GM19035 (cell line): ENCODE measurements at regions not wholly inside any gene's neighbourhood (a gene's known extent, or its start where the extent isn't known, plus 50 kb on each side); places are given as distances from the start of the nearest gene placed in this dataset.
"Not testable (repeated sequence)": the region's sequence is repeated elsewhere in the genome, so short reads cannot be mapped to it uniquely, and the experiment has no call there.

Source experiments
- ATAC-seq: cut with Tn5 transposase; IDR thresholded peaks from one replicate; pipeline ENCODE4 v1.9.1; 2021; ENCODE audit not compliant: unreplicated experiment

GRCh38 chr1:187942986-187943385 is 1114.2 kb downstream of the PLA2G4A start:
- ATAC-seq, result no peak

- ATAC-seq, result no peak
Observed at GRCh38 chr1:187943606-187944403, 1115.1 kb downstream of the PLA2G4A start.

GRCh38 chr1:187946661-187947060 is 1117.9 kb downstream of the PLA2G4A start:
- ATAC-seq, result not testable (repeated sequence)

GRCh38 chr1:187947359-187947758 is 1118.6 kb downstream of the PLA2G4A start:
- no peak for ATAC-seq

GRCh38 chr1:187948170-187948794 is 1119.5 kb downstream of the PLA2G4A start:
- ATAC-seq, result no peak

- ATAC-seq, result no peak
Observed at GRCh38 chr1:187949567-187949966, 1120.8 kb downstream of the PLA2G4A start.

GRCh38 chr1:187951817-187952216 is 1123.1 kb downstream of the PLA2G4A start:
- no peak for ATAC-seq

GRCh38 chr1:187952446-187952845 is 1123.7 kb downstream of the PLA2G4A start:
- no peak for ATAC-seq

- no peak for ATAC-seq
Observed at GRCh38 chr1:187956975-187957374, 1128.2 kb downstream of the PLA2G4A start.

- no peak for ATAC-seq
Observed at GRCh38 chr1:187958207-187958606, 1129.5 kb downstream of the PLA2G4A start.

- ATAC-seq, result no peak
Observed at GRCh38 chr1:187959062-187959461, 1130.3 kb downstream of the PLA2G4A start.

GRCh38 chr1:187960125-187960638 is 1131.4 kb downstream of the PLA2G4A start:
- no peak for ATAC-seq

GRCh38 chr1:187961895-187962294 is 1133.1 kb downstream of the PLA2G4A start:
- no peak for ATAC-seq

- ATAC-seq, result no peak
Observed at GRCh38 chr1:187971851-187972250, 1143.1 kb downstream of the PLA2G4A start.

GRCh38 chr1:187977298-187977697 is 1148.5 kb downstream of the PLA2G4A start:
- ATAC-seq, result no peak

- ATAC-seq, result no peak
Observed at GRCh38 chr1:187985145-187985896, 1156.6 kb downstream of the PLA2G4A start.

GRCh38 chr1:187985897-187986654 is 1157.3 kb downstream of the PLA2G4A start:
- peak; percentile 73 for ATAC-seq

GRCh38 chr1:187987236-187987776 is 1158.6 kb downstream of the PLA2G4A start:
- ATAC-seq, result no peak

- ATAC-seq, result no peak
Observed at GRCh38 chr1:187991944-187992343, 1163.2 kb downstream of the PLA2G4A start.

- no peak for ATAC-seq
Observed at GRCh38 chr1:187996780-187997179, 1168.0 kb downstream of the PLA2G4A start.

GRCh38 chr1:187999973-188000372 is 1171.2 kb downstream of the PLA2G4A start:
- no peak for ATAC-seq
